PC-9 (cell line): ENCODE measurements at regions not wholly inside any gene's neighbourhood (a gene's known extent, or its start where the extent isn't known, plus 50 kb on each side); places are given as distances from the start of the nearest gene placed in this dataset.

ENCODE experiments used
- EZH2 ChIP-seq: fragments of 200-600 bp; sonication (generic); IDR thresholded peaks from 2 replicates; pipeline ENCODE4 v1.8.0; 2017; ENCODE audit warnings: antibody characterized with exemption, low read depth
- TF ChIP-seq, protein P1 (sequence below): fragments of 200-600 bp; sonication (generic); conservative IDR thresholded peaks from 2 replicates; pipeline ENCODE4 v1.6.1; 2017; ENCODE audit warnings: mixed run types, antibody characterized with exemption, mild to moderate bottlenecking, moderate library complexity

DNA sequence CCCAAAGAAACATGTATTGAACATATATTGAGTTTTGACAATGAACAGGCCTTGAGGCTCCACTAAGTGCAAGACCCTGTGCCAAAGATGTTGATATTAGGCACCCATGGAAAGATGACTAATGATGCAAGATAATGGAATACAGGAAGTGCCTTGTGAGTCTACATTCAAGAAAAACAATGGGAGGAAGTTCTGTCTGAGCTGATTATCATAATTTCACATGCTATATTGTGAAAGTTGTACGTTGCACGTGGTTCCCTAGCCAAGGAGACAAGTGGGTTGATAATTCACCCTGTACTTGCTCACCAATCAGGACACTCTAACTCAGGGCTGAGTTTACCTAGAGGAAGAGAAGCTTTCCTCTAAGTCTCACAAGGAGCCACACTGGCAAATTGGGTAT is 186.9 kb upstream of the STAC start:
- TF ChIP-seq, protein P1, sequence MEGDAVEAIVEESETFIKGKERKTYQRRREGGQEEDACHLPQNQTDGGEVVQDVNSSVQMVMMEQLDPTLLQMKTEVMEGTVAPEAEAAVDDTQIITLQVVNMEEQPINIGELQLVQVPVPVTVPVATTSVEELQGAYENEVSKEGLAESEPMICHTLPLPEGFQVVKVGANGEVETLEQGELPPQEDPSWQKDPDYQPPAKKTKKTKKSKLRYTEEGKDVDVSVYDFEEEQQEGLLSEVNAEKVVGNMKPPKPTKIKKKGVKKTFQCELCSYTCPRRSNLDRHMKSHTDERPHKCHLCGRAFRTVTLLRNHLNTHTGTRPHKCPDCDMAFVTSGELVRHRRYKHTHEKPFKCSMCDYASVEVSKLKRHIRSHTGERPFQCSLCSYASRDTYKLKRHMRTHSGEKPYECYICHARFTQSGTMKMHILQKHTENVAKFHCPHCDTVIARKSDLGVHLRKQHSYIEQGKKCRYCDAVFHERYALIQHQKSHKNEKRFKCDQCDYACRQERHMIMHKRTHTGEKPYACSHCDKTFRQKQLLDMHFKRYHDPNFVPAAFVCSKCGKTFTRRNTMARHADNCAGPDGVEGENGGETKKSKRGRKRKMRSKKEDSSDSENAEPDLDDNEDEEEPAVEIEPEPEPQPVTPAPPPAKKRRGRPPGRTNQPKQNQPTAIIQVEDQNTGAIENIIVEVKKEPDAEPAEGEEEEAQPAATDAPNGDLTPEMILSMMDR, result no peak
- no peak for TF ChIP-seq EZH2
